Large intestine (tissue), 3 donors: ENCODE measurements at regions not wholly inside any gene's neighbourhood (a gene's known extent, or its start where the extent isn't known, plus 50 kb on each side); places are given as distances from the start of the nearest gene placed in this dataset.

Source experiments
- DNase-seq, 2 donors: peaks; one replicate each; pipeline versions ENCODE4 v3.0.0 to v3.0.0-alpha.2; 2013
- H3K27ac ChIP-seq: one replicate; pipeline ENCODE4 v1.5.1; 2013; ENCODE audit warnings: low read length
- H3K27me3 ChIP-seq: 2 replicates; pipeline ENCODE4 v1.6.1; 2013; ENCODE audit warnings: low read length; ENCODE audit not compliant: control insufficient read depth, insufficient read depth
- H3K36me3 ChIP-seq: 2 replicates; pipeline ENCODE4 v1.6.1; 2013; ENCODE audit warnings: low read length; ENCODE audit not compliant: control insufficient read depth, insufficient read depth
- H3K4me1 ChIP-seq: one replicate; pipeline ENCODE4 v1.6.1; 2013; ENCODE audit warnings: low read length; ENCODE audit not compliant: control insufficient read depth, insufficient read depth
- H3K4me3 ChIP-seq: one replicate; pipeline ENCODE4 v1.5.1; 2013; ENCODE audit warnings: low read length
- H3K9me3 ChIP-seq: one replicate; pipeline ENCODE4 v1.6.1; 2013; ENCODE audit warnings: mild to moderate bottlenecking, low read depth, low read length, moderate library complexity; ENCODE audit not compliant: control insufficient read depth
- WGBS: methylation state at CpG from one replicate; pipeline ENCODE4 v1.1.5; 2013; ENCODE audit warnings: low lambda C conversion rate; ENCODE audit not compliant: insufficient coverage; 5-methylcytosine and 5-hydroxymethylcytosine counted together

DNA sequence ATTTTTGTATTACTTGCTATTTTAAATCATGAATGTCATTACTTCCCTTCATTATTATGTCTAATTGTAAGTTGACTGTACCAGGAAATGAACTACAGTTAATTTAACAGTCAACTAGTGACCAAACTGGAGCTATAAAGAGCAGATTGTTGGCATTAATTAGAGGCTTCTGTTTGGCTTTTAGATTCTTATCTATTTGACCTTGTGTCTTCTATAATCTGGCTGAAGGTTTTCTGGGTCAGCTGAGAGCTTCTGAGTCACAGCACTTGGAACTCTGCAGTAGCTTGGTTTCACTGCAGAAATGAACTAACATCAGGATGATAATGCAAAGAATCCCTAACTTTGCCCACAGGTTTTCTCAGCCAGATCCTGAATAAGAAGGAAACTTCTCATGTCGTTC is 169.2 kb upstream of the LEF1 start:
- Histone ChIP-seq H3K4me3 (no peak overlapping the region), H3K4me1 (peaks cover 14% of the 10 kb centered on the region), H3K27me3 (no peaks in the 10 kb centered on the region), H3K36me3 (no peaks in the 10 kb centered on the region), H3K27ac (peak overlapping the region; percentile 43), H3K9me3 (no peaks in the 10 kb centered on the region)
- WGBS, result no CpG with 5 or more reads among the region's 1 CpG
- peak; percentile 21 to 60 for DNase-seq

DNA sequence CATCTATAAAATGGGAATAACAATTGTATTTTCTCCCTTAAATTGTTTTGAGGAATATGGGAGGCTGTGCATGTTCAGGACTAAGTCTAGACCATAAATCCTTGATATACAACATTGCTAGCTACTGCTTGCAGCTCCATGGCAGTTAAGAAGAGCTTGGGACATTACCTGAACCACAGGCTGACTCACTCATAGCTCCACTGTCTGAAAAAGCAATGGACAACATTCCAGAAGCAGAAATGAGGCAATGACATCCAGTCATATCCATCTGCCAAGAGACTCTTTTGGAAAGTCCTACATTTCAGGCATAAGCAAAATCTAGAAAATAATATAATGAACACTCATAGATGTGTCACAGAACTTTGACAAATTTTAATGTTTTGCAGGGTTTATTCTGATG is 167.3 kb upstream of the LEF1 start:
- DNase-seq, result no peak
- Histone ChIP-seq H3K36me3 (no peaks in the 10 kb centered on the region), H3K4me1 (peaks cover 14% of the 10 kb centered on the region), H3K27me3 (no peaks in the 10 kb centered on the region), H3K27ac (no peak overlapping the region), H3K4me3 (no peak overlapping the region), H3K9me3 (no peaks in the 10 kb centered on the region)

DNA sequence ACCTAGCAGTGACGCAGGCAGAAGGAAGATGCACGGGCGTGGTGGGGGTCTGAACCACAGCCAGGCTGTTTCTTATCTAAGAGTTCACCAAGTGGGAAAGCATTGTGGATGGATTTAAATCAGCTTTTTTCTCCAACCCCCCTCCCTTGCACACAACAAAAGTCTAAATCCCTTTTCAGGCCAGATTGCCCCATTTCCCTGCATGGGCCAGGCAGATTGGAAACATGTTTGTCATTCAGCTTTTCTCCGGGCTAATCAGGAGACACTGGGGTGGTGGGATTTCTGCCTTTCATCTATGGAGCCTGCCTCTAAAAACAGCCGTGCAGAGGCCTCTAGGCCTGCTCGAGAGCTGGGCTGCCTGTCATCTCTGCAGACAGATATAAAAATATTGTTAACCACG is 166.3 kb upstream of the LEF1 start:
- H3K4me1 ChIP-seq, result peaks cover 14% of the 10 kb centered on the region
- WGBS, result no CpG with 5 or more reads among the region's 7 CpGs
- no peak overlapping the region for H3K4me3 ChIP-seq
- H3K36me3 ChIP-seq, result no peaks in the 10 kb centered on the region
- H3K9me3 ChIP-seq, result no peaks in the 10 kb centered on the region
- DNase-seq, result no peak
- no peaks in the 10 kb centered on the region for H3K27me3 ChIP-seq
- no peak overlapping the region for H3K27ac ChIP-seq

DNA sequence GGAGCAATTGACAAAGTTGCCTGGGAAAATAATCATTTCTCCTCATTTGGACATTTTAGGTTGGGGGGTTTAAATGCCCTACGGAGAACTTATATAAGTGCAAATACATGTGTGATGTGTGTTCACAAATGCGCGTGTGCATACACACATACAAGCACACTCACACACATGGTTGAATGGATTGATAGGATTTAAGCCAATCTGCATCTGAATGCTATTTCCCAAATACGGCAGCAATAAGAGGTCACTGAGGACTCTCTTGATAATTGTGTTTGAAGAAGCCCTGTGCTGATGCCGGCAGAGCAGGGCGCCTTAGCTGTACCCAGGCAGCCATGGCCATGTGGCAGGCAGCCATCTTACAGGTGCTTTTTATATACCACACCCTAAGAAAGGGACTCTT is 165.3 kb upstream of the LEF1 start:
- Histone ChIP-seq H3K36me3 (no peaks in the 10 kb centered on the region), H3K27me3 (no peaks in the 10 kb centered on the region), H3K27ac (no peak overlapping the region), H3K4me1 (peaks cover 13% of the 10 kb centered on the region), H3K4me3 (no peak overlapping the region), H3K9me3 (no peaks in the 10 kb centered on the region)
- no peak for DNase-seq
- 100% methylated on average over 2 of the region's 6 CpGs for WGBS

DNA sequence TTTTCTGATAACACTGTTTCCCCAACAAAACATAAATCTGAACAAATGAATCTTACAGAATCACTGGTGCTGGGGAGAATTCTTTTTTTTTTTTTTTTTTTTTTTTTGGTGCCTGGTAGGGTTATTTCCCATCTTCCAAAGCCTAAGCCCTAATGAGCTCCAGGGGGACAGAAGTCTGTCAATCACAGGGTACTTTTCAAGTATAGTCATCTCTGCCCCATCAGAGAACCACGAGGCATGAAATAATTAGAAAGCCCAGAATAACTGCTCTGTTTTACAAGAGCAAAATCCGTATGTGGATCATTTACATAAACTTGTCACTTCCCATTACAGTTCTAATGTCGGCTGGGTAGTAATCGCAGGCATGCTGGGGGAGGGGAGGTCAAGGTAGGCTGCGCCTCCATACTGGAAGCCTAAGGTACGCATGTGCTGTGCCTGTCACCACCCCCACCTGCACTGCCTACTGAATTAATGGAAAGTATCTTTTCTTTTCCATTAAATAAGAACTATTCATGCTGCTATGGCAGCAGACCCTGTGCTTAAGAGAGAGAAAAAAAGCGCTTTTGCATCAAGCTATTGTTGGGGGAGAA is 164.7 kb upstream of the LEF1 start:
- no peak for DNase-seq
- H3K4me1 ChIP-seq, result peaks cover 8% of the 10 kb centered on the region
- H3K9me3 ChIP-seq, result no peaks in the 10 kb centered on the region
- H3K27ac ChIP-seq, result no peak overlapping the region
- H3K36me3 ChIP-seq, result no peaks in the 10 kb centered on the region
- no peaks in the 10 kb centered on the region for H3K27me3 ChIP-seq
- 100% methylated on average over 1 of the region's 7 CpGs for WGBS
- H3K4me3 ChIP-seq, result no peak overlapping the region

DNA sequence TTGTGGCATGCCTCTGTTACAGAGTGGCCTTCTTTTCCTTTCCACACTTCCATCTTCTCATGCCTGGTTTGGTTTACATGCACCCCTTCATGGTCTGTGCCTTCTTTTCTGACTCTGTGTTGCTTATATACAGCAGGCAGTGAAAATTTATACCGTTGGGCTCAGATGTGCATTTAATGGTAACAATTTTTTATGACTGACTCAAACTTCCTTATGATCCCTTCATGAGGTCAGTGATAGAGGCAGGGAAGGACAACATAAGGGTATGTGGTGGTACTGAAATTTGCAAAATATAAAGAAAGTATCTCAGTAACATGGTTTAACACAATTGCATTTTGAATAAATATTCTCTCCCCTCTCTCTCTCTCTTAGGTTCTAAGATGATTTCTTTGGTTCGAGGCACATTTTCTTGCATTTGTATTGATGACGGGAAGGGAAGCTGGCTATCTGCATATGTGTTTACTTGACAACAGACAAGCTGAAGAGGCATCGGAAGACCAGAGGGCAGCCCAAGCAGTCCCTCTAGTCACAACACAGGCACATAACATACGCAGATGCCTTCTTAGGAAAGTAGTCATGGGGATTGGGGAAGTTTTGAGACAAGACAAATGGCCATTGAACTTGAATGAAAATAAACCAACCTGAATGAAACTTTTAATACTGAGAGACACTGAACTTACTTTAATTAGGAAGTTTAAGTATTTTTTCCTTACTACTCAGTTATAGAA is 163.3 kb upstream of the LEF1 start:
- WGBS, result 72% methylated on average over 2 of the region's 5 CpGs
- H3K27ac ChIP-seq, result no peak overlapping the region
- DNase-seq, result no peak

DNA sequence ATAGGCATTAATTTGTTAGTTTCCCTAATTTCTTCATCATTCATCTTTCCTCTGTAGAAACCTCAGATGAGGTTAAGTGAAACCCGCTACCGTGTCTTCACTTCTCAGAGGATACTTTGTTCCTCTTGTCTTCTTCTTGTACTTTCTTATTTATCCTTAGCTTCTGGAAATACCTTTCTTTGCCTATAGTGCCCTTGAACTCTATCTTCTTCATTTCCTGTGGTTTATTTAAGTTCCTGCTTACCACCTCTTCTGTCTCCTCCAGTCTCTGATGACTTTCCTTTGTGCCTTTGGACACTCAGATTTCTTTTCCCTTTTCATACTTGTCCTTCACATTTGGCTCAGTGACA is 159.6 kb upstream of the LEF1 start:
- H3K4me3 ChIP-seq, result no peak overlapping the region
- no peaks in the 10 kb centered on the region for H3K36me3 ChIP-seq
- H3K27me3 ChIP-seq, result no peaks in the 10 kb centered on the region
- no peaks in the 10 kb centered on the region for H3K9me3 ChIP-seq
- H3K27ac ChIP-seq, result no peak overlapping the region
- H3K4me1 ChIP-seq, result no peaks in the 10 kb centered on the region
- WGBS, result 93% methylated on average over 2 of the region's 2 CpGs
- no peak for DNase-seq

More for the DNA sequence above, 163.3 kb upstream of the LEF1 start:
- no peak overlapping the region for H3K4me3 ChIP-seq
- H3K36me3 ChIP-seq, result no peaks in the 10 kb centered on the region
- H3K27me3 ChIP-seq, result no peaks in the 10 kb centered on the region
- no peaks in the 10 kb centered on the region for H3K9me3 ChIP-seq
- H3K4me1 ChIP-seq, result no peaks in the 10 kb centered on the region

DNA sequence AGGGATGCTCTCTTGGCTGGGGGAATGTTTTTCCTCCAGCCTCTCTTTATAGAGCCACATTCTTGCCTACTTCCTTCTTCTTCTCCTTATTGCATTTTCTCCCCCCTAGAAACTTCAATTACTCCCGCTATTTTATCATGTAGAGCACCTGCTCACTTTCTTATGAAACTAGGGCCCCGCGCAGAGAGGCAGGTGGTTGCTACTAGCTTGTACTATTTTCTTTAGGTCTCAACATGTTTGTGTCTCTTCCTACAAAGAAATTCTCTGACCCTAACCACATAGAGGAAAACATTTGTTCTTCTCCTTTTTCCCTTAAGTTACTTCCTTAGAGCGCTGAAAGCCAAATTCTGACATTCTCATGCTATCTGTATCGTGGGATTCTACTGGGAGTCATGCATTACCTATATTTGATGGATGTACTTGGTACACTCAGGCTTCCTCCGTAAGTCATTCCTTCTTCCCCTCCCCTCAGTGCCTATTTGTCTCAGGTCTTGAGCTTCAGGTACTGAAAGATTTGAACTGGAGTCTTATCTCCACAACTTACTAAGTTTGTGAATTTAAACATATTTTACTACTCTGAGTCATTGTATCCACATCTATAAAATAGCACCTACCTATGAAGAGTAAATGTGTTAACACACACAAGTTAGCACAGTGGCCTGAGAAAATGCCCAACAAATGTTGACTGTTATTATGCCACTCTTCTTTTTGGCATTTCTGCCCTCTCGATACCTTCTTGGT is 159.1 kb upstream of the LEF1 start:
- H3K4me3 ChIP-seq, result no peak overlapping the region
- DNase-seq, result no peak
- no peak overlapping the region for H3K27ac ChIP-seq
- 87% methylated on average over 5 of the region's 7 CpGs for WGBS
- H3K4me1 ChIP-seq, result no peaks in the 10 kb centered on the region
- H3K36me3 ChIP-seq, result no peaks in the 10 kb centered on the region
- H3K9me3 ChIP-seq, result no peaks in the 10 kb centered on the region
- H3K27me3 ChIP-seq, result no peaks in the 10 kb centered on the region

DNA sequence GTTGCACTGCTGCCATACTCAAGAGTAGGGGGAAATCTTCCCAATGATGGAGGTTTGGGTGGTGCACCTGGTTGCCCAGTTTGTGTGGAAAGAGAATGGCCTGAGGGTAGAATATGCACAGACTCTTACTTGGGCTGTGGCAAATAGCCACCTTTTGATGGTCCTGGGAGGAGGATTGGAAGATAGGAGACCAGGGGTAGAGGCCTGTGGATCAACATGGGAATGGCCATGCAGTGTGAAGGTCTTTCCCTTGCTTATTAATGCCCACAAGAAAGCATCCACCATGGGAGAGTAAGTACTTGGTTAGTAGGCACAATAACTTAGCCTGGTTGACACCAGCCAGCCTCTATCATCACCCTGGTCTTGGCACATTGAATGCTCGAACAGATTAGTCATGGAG is 156.8 kb upstream of the LEF1 start:
- no peaks in the 10 kb centered on the region for H3K36me3 ChIP-seq
- H3K9me3 ChIP-seq, result no peaks in the 10 kb centered on the region
- no peaks in the 10 kb centered on the region for H3K27me3 ChIP-seq
- no peak overlapping the region for H3K27ac ChIP-seq
- WGBS, result 100% methylated on average over 1 of the region's 1 CpG
- no peak for DNase-seq
- no peaks in the 10 kb centered on the region for H3K4me1 ChIP-seq
- H3K4me3 ChIP-seq, result no peak overlapping the region

DNA sequence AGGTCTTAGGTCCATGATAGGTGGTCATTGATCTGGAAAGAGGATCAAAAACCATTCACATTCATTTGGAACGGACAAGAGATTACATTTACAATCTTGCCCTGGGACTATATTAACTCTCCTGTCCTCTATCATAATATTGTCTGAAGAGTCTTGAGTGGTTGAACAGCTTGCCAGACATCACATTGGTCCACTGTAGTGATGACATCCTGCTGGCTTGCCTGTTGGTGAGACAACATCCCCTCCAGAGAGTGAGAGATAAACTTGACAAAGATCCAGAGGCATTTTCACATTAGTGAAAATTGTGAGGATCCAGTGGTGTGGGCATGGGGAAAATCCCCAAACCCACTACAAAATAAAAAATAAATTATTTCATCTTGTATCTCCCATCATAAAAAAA is 155.7 kb upstream of the LEF1 start:
- no peak for DNase-seq
- Histone ChIP-seq H3K27ac (no peak overlapping the region), H3K4me3 (no peak overlapping the region), H3K27me3 (no peaks in the 10 kb centered on the region), H3K9me3 (no peaks in the 10 kb centered on the region), H3K36me3 (no peaks in the 10 kb centered on the region), H3K4me1 (no peaks in the 10 kb centered on the region)
- no CpG with 5 or more reads among the region's 1 CpG for WGBS
